IgD-negative memory B cell (primary cell): ENCODE measurements at regions not wholly inside any gene's neighbourhood (a gene's known extent, or its start where the extent isn't known, plus 50 kb on each side); places are given as distances from the start of the nearest gene placed in this dataset.

ENCODE experiments used
- H3K27ac Mint-ChIP-seq, 3 donors: one replicate each; pipeline ENCODE4 v1.8.0; 2020 to 2022; ENCODE audit warnings: mild to moderate bottlenecking in 3 of 3, mixed read lengths in 3 of 3, moderate library complexity in 1 of 3
- H3K27me3 Mint-ChIP-seq: one replicate; pipeline ENCODE4 v1.8.0; 2021; ENCODE audit warnings: mixed read lengths
- H3K36me3 Mint-ChIP-seq: one replicate; pipeline ENCODE4 v1.8.0; 2020; ENCODE audit warnings: mild to moderate bottlenecking, mixed read lengths
- H3K4me1 Mint-ChIP-seq, 3 donors: one replicate each; pipeline ENCODE4 v1.8.0; 2020 to 2022; ENCODE audit warnings: mixed read lengths in 3 of 3, mild to moderate bottlenecking in 1 of 3
- H3K4me3 Mint-ChIP-seq, 4 donors: one replicate each; pipeline ENCODE4 v1.8.0; 2020 to 2022; ENCODE audit warnings: mild to moderate bottlenecking in 4 of 4, mixed read lengths in 4 of 4, moderate library complexity in 3 of 4
- H3K9me3 Mint-ChIP-seq, 3 donors: one replicate each; pipeline ENCODE4 v1.8.0; 2020 to 2021; ENCODE audit warnings: mixed read lengths in 3 of 3, mild to moderate bottlenecking in 1 of 3

DNA sequence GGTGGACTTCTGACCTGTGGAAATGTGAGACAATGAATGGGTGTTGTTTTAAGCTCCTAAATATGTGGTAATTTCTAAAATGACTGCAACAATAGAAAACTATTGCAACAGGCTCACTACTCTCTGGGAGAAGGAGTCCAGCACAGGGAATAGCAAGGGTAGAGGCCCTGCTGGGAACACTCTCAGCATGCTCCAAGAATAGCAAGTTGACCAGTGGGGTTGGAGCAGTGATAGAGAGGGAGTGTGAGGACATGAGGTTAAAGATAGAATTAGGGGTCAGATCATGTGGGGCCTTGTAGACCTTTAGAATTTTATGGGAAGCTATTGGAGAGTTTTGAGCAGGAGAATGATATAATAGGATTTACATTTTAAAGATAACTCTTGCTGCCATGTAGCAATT lies 346.7 kb upstream of the CCDC196 start:
- no peak overlapping the region for H3K27ac Mint-ChIP-seq
- H3K36me3 Mint-ChIP-seq = peaks cover 2% of the 10 kb centered on the region
- H3K9me3 Mint-ChIP-seq = no peaks in the 10 kb centered on the region
- no peak overlapping the region for H3K4me3 Mint-ChIP-seq
- H3K27me3 Mint-ChIP-seq = peaks cover 4% of the 10 kb centered on the region
- peaks cover 0 to 5% (median 3%) of the 10 kb centered on the region in 3 donors for H3K4me1 Mint-ChIP-seq

DNA sequence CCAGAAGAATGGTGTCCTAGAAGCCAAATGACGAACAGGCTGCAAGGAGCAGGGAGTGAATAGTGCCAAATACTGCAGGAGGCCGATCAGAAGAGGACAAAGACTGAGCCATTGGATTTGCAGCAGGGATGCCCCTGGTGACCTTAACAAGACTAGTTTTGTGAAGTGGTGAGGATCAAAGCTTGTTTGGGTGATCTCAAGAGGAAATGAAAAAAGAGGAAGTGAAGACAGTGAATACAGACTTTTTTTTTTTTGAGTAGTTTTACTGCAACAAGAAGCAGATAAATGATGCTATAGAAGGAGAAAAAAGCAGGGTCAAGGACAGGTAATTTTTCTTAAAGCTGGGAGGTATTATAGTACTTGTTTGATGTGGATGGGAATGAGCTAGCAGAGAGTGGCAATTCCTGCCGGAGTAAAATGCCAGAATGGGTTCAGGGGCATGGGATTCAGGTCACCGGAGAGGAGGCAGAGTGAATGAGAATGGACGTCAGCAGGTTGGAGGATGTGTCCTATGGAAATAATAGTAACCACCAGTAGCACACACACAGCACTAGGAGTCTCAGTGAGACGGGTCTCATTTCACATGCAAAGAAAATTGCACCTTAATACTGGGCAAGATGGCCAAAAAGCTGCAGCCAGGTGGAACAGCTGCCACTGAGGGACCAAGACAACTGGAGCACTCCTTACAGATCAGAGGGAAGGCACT lies 345.8 kb upstream of the CCDC196 start:
- Mint-ChIP-seq H3K4me3 (no peak overlapping the region), H3K4me1 (peaks cover 0 to 5% (median 3%) of the 10 kb centered on the region in 3 donors), H3K27ac (no peak overlapping the region), H3K27me3 (peaks cover 5% of the 10 kb centered on the region), H3K36me3 (peaks cover 2% of the 10 kb centered on the region), H3K9me3 (peaks cover 0 to 1% (median 0%) of the 10 kb centered on the region in 3 donors)

DNA sequence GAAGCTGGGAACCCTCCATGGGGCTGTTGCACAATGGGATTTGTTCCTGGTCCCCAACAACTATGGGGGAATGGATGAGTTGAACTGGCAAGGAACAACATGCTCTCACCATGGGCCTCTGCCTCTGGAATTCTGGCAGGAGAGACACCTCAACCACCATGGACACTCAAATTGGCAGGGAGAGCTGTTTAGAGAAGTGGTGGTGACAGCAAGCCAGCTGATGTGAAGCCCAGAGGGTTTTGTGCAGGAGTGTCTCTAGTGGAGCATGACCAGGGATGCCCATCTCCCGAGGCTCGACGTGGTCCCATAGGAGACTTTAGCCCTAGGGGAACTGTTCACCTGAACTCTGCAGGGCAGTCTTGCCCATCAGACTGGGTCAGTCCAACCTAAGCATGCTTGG lies 345.2 kb upstream of the CCDC196 start:
- H3K4me1 Mint-ChIP-seq = peaks cover 0 to 5% (median 3%) of the 10 kb centered on the region in 3 donors
- no peak overlapping the region for H3K27ac Mint-ChIP-seq
- H3K36me3 Mint-ChIP-seq = peaks cover 2% of the 10 kb centered on the region
- H3K9me3 Mint-ChIP-seq = peaks cover 0 to 1% (median 0%) of the 10 kb centered on the region in 3 donors
- H3K27me3 Mint-ChIP-seq = peaks cover 7% of the 10 kb centered on the region
- no peak overlapping the region for H3K4me3 Mint-ChIP-seq

DNA sequence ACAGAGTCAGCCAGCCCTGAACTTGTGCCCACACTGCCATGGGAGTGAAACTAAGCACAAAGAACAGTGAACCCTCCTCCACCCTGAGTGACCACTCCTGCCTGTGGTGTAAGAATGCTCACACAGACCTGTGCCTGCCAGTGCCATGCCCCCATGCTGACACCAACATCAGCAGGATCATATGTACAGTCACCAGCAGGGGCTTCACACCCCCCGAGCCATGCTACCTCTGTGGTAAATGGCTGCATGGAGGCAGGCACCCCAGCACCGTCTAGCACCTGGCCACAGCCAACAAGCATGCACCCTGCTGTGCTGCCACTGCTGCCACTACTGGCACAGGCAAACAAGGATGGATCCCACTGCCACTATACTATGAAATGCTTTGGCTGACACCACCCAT lies 344.4 kb upstream of the CCDC196 start:
- H3K4me3 Mint-ChIP-seq = no peak overlapping the region
- no peak overlapping the region for H3K27ac Mint-ChIP-seq
- peaks cover 0 to 6% (median 0%) of the 10 kb centered on the region in 3 donors for H3K9me3 Mint-ChIP-seq
- peaks cover 2% of the 10 kb centered on the region for H3K36me3 Mint-ChIP-seq
- peaks cover 11% of the 10 kb centered on the region for H3K27me3 Mint-ChIP-seq
- peaks cover 0 to 5% (median 3%) of the 10 kb centered on the region in 3 donors for H3K4me1 Mint-ChIP-seq

DNA sequence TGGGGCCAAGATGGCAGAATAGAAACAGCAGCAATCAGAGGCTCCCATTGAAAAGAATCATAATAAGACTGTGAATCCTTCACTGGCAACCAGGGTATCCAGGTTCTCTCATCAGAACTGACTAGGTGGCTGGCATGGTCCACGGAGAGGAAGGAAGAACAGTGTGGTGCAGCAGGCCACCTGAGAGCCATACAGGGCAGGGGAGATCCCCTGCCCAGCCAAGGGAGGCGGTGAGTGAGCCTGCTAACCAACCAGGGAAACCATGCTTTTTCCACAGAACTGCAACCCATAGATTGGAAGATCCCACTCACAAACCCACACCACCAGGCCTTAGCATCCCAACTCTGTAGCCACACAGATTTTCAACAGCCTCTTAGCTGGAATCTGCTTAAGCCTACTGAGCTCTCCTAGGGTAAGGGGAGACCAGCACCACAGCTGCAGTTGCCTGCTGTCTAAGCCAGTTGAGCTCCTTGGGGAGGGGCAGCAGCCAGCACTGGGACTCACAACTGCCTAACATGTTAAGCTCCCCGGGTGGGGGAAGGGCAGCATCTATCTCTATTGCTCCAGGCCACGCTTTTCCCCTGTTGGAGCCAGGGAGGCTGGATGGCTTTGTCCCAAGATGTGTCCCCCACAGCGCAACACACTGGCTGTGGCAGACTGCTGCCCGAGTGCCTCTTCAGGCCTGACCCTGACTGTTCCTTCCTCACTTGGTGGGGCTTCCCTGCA lies 342.6 kb upstream of the CCDC196 start:
- H3K9me3 Mint-ChIP-seq = peaks cover 0 to 9% (median 0%) of the 10 kb centered on the region in 3 donors
- no peak overlapping the region for H3K4me3 Mint-ChIP-seq
- peaks cover 12% of the 10 kb centered on the region for H3K27me3 Mint-ChIP-seq
- peaks cover 2% of the 10 kb centered on the region for H3K36me3 Mint-ChIP-seq
- H3K4me1 Mint-ChIP-seq = peaks cover 0 to 5% (median 3%) of the 10 kb centered on the region in 3 donors
- H3K27ac Mint-ChIP-seq = no peak overlapping the region

DNA sequence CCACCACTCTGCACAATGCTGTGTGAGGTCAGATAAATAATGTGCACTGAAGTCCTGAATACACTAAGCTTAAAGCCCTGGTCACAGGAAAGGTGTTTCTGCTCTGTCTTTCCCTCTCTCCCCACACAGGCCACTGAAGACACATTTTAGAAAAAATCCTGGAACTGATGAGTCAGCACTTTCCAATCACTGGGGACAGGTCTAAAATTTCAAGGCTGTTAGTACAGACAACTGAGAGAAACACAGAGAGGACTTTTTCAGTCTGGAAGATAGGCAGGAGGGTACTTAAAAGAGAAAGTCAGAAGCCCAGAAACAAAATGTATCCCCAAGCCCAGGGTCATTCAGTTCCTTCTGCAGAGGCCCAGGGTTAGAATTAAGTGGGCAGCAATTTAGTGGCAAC lies 333.9 kb upstream of the CCDC196 start:
- Mint-ChIP-seq H3K4me3 (no peak overlapping the region), H3K4me1 (no peaks in the 10 kb centered on the region), H3K27me3 (peaks cover 5% of the 10 kb centered on the region), H3K9me3 (peaks cover 0 to 5% (median 2%) of the 10 kb centered on the region in 3 donors), H3K36me3 (no peaks in the 10 kb centered on the region), H3K27ac (peak overlapping the region in 1 of 3 donors; percentile 31)

DNA sequence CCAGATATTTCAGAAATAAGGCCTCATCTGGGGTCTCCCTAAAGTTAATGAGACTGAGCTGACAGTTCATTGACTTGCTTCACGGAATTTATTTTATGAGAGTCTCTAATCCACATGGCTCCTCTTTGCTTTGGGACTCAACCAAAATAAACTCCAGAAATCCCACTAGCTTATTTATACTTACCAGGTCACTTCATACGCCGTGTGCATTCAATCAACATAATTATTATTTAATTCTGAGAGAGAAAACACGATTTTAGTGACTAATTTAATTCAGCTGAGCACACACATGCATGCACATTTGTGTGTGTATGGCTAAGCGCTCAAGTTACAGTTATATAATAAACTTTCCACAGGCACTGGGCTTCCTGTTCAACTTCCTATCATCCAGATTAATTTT lies 333.4 kb upstream of the CCDC196 start:
- no peaks in the 10 kb centered on the region for H3K36me3 Mint-ChIP-seq
- peaks cover 0 to 5% (median 2%) of the 10 kb centered on the region in 3 donors for H3K9me3 Mint-ChIP-seq
- no peak overlapping the region for H3K4me3 Mint-ChIP-seq
- H3K27ac Mint-ChIP-seq = no peak overlapping the region
- H3K4me1 Mint-ChIP-seq = no peaks in the 10 kb centered on the region
- H3K27me3 Mint-ChIP-seq = peaks cover 4% of the 10 kb centered on the region

DNA sequence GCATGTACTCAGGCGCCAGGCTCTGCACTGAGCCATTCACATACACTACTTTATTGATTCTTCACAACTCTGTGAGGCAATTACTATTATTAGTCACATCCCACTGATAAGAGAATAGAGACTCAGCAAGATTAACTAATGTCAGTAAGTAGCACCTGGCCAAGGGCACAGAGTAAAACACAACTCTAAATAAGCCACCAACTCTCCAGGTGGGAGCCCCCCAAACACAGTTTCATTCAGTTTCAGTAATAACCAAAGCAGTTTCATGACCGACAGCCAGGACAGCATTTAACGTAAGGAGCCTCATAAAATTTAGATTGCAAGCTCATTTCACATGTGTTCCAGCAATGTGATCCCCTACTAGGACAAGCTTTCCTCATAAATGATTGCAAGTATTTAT lies 323.1 kb upstream of the CCDC196 start:
- Mint-ChIP-seq H3K27ac (no peak overlapping the region), H3K27me3 (peaks cover 7% of the 10 kb centered on the region), H3K4me1 (no peaks in the 10 kb centered on the region), H3K4me3 (no peak overlapping the region), H3K36me3 (no peaks in the 10 kb centered on the region), H3K9me3 (peaks cover 4% of the 10 kb centered on the region in 3 donors)

DNA sequence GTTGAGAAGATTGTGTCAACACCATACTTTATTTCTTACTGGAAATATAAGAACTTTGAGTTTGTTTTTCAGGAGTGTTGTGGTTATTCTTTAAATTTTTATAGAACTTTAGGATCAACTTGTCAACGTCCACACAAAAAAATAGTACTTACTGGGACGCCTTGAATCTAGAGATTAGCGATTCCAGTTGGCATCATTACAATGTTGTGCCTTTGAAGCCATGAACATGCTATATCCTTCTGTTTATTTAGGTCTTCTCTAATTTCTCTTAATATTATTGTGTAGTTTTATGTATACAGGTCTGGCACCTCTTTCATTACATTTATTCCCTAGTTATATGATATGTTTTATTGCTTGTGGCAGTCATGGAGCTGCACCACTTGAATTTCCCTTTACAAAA lies 320.8 kb upstream of the CCDC196 start:
- Mint-ChIP-seq H3K4me1 (no peaks in the 10 kb centered on the region), H3K4me3 (no peak overlapping the region), H3K9me3 (peaks cover 0 to 4% (median 4%) of the 10 kb centered on the region in 3 donors), H3K36me3 (no peaks in the 10 kb centered on the region), H3K27ac (no peak overlapping the region), H3K27me3 (peaks cover 3% of the 10 kb centered on the region)

DNA sequence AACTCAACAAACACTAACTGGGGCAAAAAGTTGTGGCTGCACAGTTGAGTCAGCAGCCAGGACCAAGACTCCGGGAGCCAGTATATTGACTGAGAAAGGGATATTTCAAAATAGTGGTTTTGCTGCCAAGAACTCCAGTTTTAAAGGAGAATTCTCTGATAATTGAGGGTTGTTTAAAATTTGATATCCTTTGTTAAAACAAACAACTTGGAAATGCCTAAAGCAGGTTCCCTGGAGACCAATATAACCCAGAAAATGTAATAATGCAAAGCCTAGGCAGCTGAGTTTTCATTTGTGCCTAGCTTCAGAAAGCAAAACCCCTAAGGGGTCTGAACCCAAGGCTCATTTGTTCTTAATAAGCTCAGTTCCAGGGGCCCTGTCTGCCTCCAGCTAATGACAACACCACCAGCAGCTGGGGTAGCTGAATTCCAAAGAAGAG lies 311.7 kb upstream of the CCDC196 start:
- H3K9me3 Mint-ChIP-seq = peaks cover 0 to 2% (median 0%) of the 10 kb centered on the region in 3 donors
- H3K4me3 Mint-ChIP-seq = no peak overlapping the region
- peaks cover 1% of the 10 kb centered on the region for H3K36me3 Mint-ChIP-seq
- no peaks in the 10 kb centered on the region for H3K4me1 Mint-ChIP-seq
- H3K27ac Mint-ChIP-seq = no peak overlapping the region
- peaks cover 13% of the 10 kb centered on the region for H3K27me3 Mint-ChIP-seq

DNA sequence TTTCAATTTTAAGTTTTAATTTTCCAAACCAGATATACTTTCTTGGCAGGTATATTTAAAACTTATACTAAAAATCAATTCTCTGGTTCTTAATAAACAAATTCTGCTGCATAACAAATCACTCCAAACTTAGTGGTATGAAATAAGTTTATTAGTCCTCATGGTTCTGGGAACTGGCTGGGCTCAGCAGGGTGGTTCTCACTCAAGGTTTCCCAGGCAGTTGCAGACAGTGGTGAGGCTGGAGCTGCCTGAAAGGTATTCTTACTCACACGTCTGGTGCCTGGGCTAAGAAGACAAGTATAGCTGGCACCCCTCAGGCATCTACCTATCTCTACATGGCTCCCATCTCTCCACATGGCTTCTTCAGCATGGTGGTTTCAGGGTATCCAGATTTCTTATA lies 308.2 kb upstream of the CCDC196 start:
- H3K9me3 Mint-ChIP-seq = no peaks in the 10 kb centered on the region
- H3K4me3 Mint-ChIP-seq = no peak overlapping the region
- H3K27ac Mint-ChIP-seq = no peak overlapping the region
- H3K36me3 Mint-ChIP-seq = peaks cover 1% of the 10 kb centered on the region
- H3K27me3 Mint-ChIP-seq = peaks cover 14% of the 10 kb centered on the region
- no peaks in the 10 kb centered on the region for H3K4me1 Mint-ChIP-seq

DNA sequence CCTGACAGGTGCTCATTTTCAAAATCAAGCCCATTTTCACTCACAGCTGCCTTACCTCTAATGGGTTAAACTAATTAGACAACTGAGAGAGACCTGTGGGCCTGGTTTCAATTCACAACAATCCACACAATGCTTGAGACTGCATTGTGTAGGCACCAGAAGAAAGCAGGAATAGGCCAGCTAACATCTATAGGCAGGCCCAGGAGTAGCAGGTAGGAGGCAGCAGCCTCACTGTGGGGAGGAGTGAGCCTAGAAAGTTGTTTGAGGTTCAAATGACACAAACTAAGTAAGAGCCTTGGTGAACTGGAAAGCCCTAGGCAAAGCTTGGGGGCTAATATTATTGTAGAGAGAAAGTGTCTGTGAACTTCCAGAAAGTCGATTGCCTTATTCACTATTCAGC lies 289.5 kb upstream of the CCDC196 start:
- Mint-ChIP-seq H3K9me3 (peaks cover 2 to 14% (median 7%) of the 10 kb centered on the region in 3 donors), H3K4me1 (no peaks in the 10 kb centered on the region), H3K36me3 (peaks cover 5% of the 10 kb centered on the region), H3K4me3 (no peak overlapping the region), H3K27ac (no peak overlapping the region), H3K27me3 (peaks cover 11% of the 10 kb centered on the region)

DNA sequence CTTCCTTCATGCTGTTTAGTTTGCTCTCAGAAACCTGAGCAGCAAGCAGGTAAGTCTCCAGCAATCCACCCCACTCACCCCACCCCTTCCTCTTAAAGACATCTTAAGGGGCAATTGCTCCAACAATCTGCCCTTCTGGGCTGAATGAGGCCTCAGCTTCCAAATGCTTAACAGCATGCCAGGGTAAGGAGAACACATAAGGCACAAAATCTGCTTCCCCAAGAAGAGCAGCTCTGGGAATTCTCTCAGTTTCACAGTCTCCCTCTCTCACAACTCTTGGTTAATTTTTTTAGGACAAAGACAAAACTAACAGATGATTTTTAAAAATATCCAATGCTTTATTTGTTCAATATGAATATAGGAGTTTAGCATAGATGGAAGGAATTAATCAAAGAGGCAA lies 288.9 kb upstream of the CCDC196 start:
- H3K36me3 Mint-ChIP-seq = peaks cover 5% of the 10 kb centered on the region
- H3K4me3 Mint-ChIP-seq = no peak overlapping the region
- no peaks in the 10 kb centered on the region for H3K4me1 Mint-ChIP-seq
- H3K27ac Mint-ChIP-seq = no peak overlapping the region
- peaks cover 3 to 15% (median 8%) of the 10 kb centered on the region in 3 donors for H3K9me3 Mint-ChIP-seq
- H3K27me3 Mint-ChIP-seq = peaks cover 11% of the 10 kb centered on the region

DNA sequence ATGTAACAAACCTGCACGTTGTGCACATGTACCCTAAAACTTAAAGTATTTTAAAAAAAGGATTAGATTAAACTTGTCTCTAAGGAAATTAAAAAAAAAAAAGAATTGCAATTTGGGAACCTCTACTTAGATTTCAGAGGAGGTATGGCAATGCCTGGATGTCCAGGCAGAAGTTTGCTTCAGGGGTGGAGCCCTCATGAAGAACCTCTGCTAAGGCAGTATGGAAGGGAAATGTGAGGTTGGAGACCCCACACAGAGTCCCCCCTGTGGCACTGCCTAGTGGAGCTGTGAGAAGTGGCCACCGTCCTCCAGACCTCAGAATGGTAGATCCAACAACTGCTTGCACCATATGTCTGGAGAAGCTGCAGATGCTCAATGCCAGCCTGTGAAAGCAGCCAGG lies 279.6 kb upstream of the CCDC196 start:
- Mint-ChIP-seq H3K27me3 (peaks cover 1% of the 10 kb centered on the region), H3K9me3 (peaks cover 6 to 15% (median 7%) of the 10 kb centered on the region in 3 donors), H3K36me3 (peaks cover 5% of the 10 kb centered on the region), H3K4me3 (no peak overlapping the region), H3K4me1 (no peaks in the 10 kb centered on the region), H3K27ac (no peak overlapping the region)

DNA sequence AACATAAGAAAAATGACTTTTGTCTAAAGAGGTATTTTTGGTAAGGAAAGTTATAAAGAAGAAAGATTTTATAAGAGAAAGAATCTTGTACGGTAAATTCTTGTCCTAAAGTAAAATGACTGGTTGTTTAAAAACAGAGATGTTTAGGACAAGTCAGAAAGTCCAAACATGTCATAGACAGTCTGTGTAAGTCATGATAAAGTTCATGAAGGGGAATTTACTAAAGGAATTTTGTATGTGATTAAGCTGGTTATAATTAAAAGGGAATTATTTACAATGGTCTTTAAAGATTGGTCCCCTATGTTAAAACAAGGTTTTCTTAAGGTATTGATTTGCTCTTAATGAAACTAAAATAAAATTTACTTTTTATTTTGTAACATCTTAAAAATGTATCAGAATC lies 269.4 kb upstream of the CCDC196 start:
- peaks cover 2 to 8% (median 8%) of the 10 kb centered on the region in 3 donors for H3K9me3 Mint-ChIP-seq
- no peak overlapping the region for H3K4me3 Mint-ChIP-seq
- no peak overlapping the region for H3K27ac Mint-ChIP-seq
- no peaks in the 10 kb centered on the region for H3K4me1 Mint-ChIP-seq
- no peaks in the 10 kb centered on the region for H3K36me3 Mint-ChIP-seq
- peaks cover 1% of the 10 kb centered on the region for H3K27me3 Mint-ChIP-seq

DNA sequence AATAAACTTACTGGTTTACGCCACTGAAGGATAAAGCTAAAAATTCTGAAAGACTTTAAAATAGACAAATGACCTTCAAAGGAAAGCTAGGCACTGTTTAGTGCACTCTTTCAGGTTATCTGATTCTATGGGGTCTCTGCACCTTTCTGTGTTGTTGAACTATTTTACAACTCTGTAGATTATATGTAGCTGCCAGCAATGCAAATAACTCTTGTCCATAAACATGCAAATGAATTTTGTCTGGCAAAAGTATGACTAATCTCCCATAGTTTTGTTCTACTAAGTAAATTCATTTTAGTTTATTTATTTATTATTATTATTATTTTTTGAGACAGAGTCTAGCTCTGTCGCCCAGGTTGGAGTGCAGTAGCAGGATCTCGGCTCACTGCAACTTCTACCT lies 266.3 kb upstream of the CCDC196 start:
- no peak overlapping the region for H3K27ac Mint-ChIP-seq
- no peaks in the 10 kb centered on the region for H3K27me3 Mint-ChIP-seq
- no peaks in the 10 kb centered on the region for H3K4me1 Mint-ChIP-seq
- no peaks in the 10 kb centered on the region for H3K36me3 Mint-ChIP-seq
- peaks cover 2 to 8% (median 6%) of the 10 kb centered on the region in 3 donors for H3K9me3 Mint-ChIP-seq
- H3K4me3 Mint-ChIP-seq = no peak overlapping the region
